Left kidney (tissue), 1 donor: ENCODE measurements at regions not wholly inside any gene's neighbourhood (a gene's known extent, or its start where the extent isn't known, plus 50 kb on each side); places are given as distances from the start of the nearest gene placed in this dataset.
"Not testable (repeated sequence)": the region's sequence is repeated elsewhere in the genome, so short reads cannot be mapped to it uniquely, and the experiment has no call there.

Experiments used
- DNase-seq: peaks from one replicate; pipeline ENCODE4 v3.0.0-alpha.2; 2013

- DNase-seq: no peak
Measured at GRCh38 chrX:125680366-125680765, 360.7 kb downstream of the TEX13C start.

- no peak for DNase-seq
Measured at GRCh38 chrX:125681058-125681457, 361.4 kb downstream of the TEX13C start.

GRCh38 chrX:125681507-125681906 is 361.8 kb downstream of the TEX13C start:
- DNase-seq: no peak

DNA sequence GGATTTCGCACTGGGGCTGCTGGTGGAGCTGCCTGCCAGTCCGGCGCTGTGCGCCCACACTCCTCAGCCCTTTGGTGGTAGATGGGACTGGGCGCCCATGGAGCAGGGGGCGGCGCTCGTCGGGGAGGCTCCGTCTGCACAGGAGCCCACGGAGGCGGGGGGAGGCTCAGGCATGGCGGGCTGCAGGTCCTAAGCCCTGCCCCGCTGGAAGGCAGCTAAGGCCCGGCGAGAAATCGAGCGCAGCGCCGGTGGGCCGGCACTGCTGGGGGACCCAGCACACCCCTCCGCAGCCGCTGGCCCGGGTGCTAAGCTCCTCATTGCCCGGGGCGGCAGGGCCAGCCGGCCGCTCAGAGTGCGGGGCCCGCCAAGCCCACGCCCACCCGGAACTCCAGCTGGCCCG is 370.9 kb downstream of the TEX13C start:
- not testable (repeated sequence) for DNase-seq

GRCh38 chrX:125694171-125694570 is 374.5 kb downstream of the TEX13C start:
- DNase-seq: no peak

DNA sequence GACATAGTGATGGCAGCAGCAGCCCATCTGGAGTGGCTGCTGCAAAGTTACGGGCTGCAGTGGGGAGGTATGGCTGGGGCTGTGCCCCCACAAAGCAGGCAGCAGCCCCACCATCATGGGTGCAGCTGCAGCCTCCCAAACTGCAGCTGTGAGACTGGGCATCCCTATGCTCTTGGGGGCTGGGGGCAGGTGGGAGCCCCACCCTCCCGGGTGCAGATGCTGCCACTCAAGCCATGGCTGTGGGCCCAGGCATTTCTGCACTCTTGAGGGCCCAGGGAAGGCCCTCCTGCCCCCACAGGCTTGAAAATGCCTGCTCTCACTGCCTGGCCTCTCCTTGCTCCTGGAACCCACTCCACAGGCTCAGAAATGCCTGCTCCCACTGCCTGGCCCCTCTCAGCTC is 389.4 kb downstream of the TEX13C start:
- no peak for DNase-seq

DNA sequence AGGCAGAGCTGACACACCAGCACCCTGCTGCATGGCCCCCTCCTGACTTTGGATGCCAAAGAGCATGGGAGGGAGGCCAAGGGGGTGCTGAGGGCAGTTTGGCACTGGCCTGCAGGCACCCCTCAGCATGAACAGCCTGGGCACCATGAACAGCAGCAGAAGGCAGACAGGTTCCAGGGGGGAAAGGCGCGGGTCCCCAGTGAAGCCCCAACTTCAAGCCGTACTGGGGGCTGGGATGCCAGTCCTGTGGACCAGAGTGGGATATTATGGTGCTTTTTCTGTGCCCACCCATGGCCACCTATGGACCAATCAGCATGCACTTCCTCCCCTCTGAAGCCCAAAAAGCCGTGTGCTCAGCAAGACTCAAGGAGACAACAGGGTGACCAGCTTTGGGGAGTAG is 389.9 kb downstream of the TEX13C start:
- no peak for DNase-seq

- DNase-seq: no peak
Measured at GRCh38 chrX:125710403-125711062, 390.9 kb downstream of the TEX13C start.

GRCh38 chrX:125711103-125711502 is 391.4 kb downstream of the TEX13C start:
- DNase-seq: no peak

DNA sequence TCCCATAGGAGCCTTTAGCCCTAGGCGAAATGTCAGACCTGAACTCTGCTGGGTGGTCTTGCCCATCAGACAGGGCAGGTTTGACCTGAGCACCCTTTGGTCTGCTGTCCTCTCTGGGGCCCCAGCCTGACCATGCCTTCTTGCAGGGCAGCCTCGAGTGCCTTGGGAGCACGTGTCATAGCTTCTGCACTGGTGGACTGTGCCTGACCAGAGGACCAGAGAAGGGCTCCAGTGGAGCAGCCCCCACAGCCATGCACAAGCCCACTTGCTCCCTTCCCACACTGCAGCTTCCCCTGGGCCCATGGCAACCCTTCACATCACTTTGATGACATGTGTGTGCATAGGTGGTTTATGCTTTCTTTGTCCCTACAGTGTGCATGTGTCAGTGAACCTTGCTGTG is 394.0 kb downstream of the TEX13C start:
- no peak for DNase-seq

DNA sequence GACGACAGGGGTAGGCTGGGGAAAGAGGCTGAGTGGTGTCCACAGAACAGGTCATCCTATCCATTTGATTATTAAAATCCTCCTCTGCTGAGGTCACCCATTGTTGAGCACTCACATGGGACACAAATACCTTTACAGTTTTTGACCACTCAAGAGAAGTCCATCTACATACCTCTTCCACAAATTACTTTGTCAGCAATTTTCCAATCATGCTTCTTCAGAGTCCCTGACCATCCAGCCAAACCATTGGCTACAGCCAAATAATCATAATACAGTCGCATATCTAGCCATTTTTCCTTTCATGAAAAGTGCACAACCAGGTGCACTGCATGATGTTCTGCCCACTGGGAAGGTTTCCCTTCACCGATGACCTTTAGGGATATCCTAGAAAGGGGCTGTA is 407.4 kb downstream of the TEX13C start:
- DNase-seq: no peak

- DNase-seq: no peak
Measured at GRCh38 chrX:125736008-125736729, 416.5 kb downstream of the TEX13C start.

- no peak for DNase-seq
Measured at GRCh38 chrX:125742811-125743210, 423.1 kb downstream of the TEX13C start.

DNA sequence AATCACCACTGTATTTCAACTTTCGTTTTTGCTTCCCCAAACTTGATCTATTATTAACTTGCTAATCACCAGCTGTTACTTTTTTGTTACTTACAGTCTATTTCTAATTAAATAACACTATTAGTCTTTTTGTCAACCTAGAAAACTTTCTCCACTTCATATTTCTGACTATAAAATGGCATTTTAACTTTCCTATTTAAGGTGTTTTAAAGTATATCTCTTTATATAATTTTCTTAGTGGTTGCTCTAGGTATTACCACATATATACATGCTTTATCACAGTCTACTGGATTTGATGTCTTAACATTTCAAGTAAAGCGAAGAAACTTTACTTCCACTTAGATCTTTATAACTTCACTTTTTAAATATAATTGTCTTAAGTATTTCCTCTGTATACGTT is 421.2 kb downstream of the DCAF12L2 start:
- DNase-seq: no peak

DNA sequence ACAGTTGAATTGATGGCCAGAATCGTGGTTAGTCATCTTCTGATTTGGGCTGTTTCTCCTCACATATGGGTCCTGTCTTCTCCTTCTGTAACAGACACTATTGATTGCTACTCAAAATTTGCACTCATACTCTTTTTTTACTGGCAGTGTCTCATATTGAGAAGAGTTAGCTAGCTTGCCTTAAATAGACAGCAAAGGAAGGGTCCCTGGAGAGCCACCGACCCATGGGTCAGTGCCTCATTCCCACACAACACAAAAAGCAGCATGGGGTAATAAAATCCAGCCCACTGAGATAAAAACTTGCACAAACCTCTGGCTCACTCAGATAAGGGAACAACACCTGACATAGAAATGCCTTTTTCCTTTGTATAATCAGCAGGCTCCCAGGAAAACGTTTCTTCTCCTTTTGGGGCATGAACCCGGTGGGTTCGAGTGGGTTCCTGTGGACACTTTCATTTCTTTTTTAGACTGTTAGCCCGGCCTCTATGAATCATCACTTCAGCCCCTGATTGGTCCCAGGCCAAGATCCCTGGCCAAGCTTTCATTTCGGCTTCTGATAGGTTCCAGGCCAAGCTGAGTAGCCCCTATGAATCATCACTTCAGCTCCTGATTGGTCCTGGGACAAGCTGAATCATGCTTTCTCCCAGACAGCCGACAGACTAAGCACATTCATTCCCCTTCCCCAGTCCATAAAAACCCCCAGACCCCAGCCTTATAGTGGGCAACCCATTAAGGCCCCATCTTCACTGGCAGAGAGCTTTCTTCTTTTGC is 408.1 kb downstream of the DCAF12L2 start:
- no peak for DNase-seq

DNA sequence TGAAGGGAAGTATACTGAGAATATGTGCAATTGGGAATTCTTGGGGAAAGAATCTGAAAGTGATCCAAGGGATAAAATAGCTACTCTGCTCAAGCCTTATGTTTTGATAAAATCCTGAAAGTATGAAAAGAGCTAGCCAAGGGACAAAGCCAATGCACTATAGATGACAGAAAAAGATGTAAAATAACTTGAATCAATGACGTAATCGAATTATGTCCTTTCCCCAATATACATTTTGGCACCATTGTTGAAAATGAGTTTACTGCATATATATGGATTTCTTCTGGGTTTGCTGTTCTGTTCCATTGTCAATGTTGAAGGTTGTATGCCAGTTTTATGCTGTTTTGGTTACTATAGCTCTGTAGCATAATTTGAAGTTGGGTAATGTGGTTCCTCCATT is 407.3 kb downstream of the DCAF12L2 start:
- DNase-seq: no peak

DNA sequence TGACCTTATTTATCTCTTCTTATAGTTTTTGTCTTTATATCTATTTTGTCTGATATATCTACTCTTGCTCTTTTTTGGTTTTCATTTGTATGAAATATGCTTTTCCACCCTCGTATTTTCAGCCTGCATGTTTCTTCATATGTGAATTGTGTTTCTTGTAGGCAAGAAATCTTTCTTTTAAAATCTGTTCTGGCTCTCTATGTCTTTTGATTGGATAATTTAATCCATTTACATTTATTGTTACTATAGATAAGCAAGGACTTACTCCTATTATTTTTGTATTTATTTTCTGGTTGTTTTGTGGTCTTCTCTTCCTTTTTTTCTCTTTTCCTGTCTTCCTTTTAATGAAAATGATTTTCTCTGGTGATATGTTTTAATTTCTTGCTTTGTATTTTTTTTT is 403.1 kb downstream of the DCAF12L2 start:
- DNase-seq: no peak

DNA sequence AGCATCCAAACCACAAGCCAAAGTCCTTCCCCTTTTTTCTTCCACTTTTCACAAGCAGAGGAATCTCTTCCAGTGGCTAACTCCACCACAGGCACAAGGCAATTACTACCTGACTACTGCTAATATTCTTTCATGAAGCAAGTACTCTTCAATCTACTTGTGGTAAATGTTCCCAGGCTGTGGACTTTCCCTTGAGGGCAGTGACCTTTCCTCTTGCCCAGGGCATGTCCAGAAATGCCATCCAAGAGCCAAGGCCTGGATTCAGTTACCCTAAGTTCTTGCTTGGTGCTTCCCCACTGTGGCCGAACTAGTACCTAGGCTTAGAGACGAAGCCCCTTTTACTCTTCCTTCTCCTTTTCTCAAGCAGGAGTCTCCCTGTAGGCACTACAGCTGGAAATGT is 400.7 kb downstream of the DCAF12L2 start:
- no peak for DNase-seq

- no peak for DNase-seq
Measured at GRCh38 chrX:125769628-125770027, 396.5 kb downstream of the DCAF12L2 start.

GRCh38 chrX:125778261-125778660 is 387.8 kb downstream of the DCAF12L2 start:
- no peak for DNase-seq

DNA sequence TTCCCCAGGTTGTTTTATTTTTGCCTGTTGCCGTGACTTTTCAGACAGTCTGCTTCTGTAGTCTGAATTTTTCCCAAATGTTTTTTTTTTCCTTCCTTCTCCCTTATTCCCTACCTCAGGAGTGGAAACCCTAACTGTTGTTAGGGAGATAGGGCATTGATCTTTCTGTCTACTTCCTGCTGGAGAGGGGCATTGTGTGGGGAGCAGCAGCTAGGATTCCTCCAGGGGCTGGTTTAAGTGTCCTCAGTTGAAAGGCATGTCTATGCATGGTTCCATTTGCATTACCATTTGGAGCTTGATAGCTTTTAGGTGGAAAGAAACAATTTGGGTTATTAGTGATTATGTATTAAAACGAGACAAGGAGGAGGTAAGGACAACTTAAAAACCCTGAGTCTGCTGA is 383.9 kb downstream of the DCAF12L2 start:
- DNase-seq: no peak

GRCh38 chrX:125786316-125786715 is 379.8 kb downstream of the DCAF12L2 start:
- no peak for DNase-seq

DNA sequence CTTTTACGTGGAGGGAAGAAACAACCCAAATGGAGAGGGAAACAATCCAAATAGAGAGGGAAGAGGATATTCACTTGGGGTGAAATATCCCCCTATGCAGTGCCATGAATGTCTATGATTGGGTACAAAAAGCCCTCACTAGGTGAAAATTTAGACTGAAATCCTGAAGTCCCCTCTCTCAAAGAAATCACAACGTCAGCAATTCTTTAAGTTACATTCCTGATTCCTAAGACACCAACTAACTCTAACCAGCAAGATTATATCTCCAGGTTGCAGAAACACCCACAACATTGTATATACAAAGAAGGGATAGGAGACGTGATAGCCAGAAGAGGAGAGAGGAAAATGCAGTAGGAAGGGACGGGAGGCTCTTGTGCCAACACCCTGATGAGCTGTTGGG is 374.3 kb downstream of the DCAF12L2 start:
- no peak for DNase-seq
